KBM-7 (cell line): ENCODE measurements at regions not wholly inside any gene's neighbourhood (a gene's known extent, or its start where the extent isn't known, plus 50 kb on each side); places are given as distances from the start of the nearest gene placed in this dataset.

ENCODE experiments used
- DNase-seq: peaks from one replicate; pipeline ENCODE4 v3.0.0-alpha.2; 2015
- in situ Hi-C: fragments of 300-500 bp; cut with MboI; formaldehyde crosslinking; loops from 2 replicates; pipeline ENCODE4 v1.14.3; 2020; ENCODE audit warnings: low sequenced_read_pairs, low pct_unique_long_range_greater_than_20kb, mixed read lengths

GRCh38 chr11:41950470-41951143, 491.2 kb upstream of the LRRC4C start:
- in situ Hi-C loops = no loop called here
- DNase-seq = no peak

GRCh38 chr11:41954034-41954433, 494.6 kb upstream of the LRRC4C start:
- in situ Hi-C loops = no loop called here

DNA sequence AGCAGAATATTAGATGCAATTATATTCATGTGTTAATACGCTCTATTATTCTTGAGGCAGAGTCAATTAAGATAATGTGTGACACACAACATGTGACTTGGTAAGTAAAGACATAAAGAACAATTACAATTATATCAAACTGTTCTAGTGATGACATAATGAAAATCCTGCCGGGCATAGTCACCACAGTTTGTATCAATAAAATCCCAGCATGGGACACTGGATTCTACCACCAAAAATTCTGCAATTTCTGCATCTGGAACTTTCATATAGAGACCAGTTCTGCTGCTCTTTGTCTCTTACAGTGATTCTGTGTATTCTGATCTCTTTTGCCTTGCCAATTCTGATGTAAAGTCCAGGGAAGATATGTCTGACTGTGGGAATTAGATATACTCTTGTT, 495.6 kb upstream of the LRRC4C start:
- in situ Hi-C loops = no loop called here
- no peak for DNase-seq

More at GRCh38 chr11:41954034-41954433, 494.6 kb upstream of the LRRC4C start:
- no peak for DNase-seq

- DNase-seq = no peak
- in situ Hi-C loops = no loop called here
Measured at GRCh38 chr11:41955635-41956400, 496.4 kb upstream of the LRRC4C start.

DNA sequence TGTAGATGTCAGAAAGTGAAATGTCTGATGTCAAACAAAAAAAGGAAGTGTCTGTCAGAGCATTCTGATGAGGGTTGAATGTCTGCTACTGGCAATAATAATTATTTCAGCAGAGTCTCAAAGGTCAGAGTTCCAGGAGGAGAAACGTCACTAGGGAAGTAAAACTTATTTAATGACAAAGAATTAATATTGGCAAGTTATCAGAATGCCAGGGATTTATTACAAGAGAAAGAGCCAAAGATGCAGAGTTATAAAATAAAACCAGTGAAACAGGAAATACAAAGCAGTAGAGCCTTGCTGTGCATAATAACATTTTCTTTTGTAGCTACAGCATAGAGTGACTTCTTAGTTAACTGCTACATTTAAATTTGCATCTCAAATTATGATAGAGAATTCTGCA, 504.0 kb upstream of the LRRC4C start:
- no peak for DNase-seq
- in situ Hi-C loops = no loop called here

DNA sequence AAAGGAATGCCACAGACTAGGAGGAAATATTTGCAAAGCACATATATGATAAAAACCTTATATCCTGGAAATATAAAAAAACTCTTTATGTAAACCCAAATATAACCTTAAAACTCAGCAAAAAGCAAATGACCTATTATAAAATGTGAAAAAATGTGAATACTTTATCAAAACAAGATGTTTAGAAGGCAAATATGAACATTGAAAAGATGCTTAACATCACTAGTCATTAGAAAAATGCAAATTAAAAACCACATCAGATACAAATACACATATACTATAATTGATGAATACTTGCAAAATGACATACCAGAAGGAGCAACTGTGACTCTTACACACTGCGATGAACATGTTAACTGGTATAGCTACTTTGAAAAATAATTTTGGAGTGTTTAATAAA, 511.2 kb upstream of the LRRC4C start:
- DNase-seq = no peak
- in situ Hi-C loops = no loop called here

DNA sequence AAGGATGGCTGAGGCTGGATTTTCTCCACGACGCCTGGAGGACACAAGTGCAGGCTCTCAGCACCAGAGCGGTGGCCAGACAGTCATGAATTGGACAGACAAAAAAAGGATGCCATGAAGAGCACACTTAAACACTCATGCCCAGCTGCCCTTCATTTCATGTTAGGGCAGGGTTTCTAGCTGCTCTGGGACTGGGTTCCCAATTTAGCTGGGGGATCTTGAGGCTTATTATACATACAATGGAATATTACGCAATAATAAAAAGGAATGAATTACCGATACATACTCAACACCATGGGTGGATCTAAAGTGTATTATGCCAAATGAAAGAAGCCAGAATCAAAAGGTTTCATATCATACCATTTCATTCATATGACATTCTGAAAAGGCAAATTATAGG, 512.1 kb upstream of the LRRC4C start:
- in situ Hi-C loops = no loop called here
- DNase-seq = no peak

GRCh38 chr11:41978945-41979344, 519.5 kb upstream of the LRRC4C start:
- in situ Hi-C loops = no loop called here
- no peak for DNase-seq

- in situ Hi-C loops = no loop called here
- no peak for DNase-seq
Measured at GRCh38 chr11:41980741-41981140, 521.3 kb upstream of the LRRC4C start.

DNA sequence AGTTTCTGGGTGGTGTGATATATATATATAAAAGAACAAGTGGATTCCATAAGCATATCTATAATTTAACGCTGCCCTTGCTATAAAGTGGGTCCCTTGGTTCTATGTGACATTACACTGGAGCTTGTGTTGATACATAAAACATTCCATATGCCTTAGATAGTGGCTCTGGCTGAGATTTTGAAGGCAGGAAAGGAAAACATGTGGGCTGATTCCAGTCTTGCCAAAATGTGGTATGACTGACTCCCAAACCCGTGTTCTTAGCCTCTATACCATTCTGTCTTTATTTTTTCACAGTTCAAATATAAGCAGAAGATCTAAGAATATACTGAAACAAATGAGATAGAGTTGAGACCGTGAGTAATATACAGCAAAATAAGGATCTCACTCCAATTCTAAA, 522.8 kb upstream of the LRRC4C start:
- in situ Hi-C loops = no loop called here

DNA sequence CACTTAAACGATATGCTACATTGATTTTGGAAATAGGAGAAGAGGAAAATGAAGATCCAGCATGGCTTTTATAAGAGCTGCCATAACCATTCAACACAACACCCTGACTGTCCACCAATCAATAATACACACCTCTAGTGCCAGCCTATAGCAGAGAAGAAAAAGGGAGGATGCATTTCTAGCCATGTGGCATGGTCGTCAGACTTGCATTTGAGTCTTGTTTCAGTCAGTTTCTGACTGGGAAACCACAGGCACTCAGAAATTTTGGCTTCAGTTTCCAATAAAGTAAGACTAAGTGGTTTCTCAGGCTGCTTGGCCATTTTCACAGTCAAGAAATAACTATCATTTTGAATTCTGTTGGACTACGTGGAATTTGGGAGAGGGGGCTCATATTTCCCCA, 523.5 kb upstream of the LRRC4C start:
- in situ Hi-C loops = no loop called here
- DNase-seq = no peak

More for the DNA sequence above, 522.8 kb upstream of the LRRC4C start:
- no peak for DNase-seq

DNA sequence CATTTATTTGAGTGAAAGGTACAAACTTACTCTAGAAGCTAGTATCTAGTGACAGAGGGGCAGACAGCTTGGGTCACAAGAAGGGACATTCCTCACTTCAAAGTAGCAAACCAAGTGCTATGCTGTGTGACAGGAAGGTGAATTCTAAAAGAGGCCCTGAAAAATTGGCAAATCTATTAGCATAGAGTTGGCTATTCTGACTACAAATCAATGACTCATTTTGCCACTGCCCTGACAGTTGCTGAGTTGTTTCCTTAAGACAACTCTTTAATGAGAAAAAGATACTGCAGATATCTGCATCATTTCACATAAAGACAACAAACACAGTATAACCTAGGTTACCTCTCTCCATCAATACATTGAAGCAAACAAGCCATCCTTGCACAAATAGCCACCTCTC, 524.0 kb upstream of the LRRC4C start:
- no peak for DNase-seq
- in situ Hi-C loops = no loop called here

DNA sequence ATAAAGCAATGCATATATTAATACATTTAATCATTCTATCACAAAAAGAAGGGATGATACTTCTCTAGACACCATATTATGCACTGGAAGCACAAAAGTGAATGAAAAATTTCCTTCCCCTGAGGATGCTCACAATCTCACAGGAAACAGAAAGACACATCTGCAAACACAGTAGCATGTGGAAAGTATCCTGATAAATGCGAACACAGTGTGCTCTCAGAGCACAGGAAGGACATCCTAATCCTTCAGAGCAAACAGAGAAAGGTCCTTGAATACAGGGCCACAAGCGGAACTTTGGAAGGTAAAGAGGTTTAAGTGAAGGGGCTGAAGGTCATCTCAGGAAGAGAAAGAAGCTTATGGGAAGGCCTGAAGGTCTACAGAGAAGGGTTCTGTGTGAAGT, 524.6 kb upstream of the LRRC4C start:
- in situ Hi-C loops = no loop called here
- no peak for DNase-seq

- no peak for DNase-seq
- in situ Hi-C loops = no loop called here
Measured at GRCh38 chr11:41985799-41986198, 526.3 kb upstream of the LRRC4C start.

- in situ Hi-C loops = no loop called here
- no peak for DNase-seq
Measured at GRCh38 chr11:41988951-41989572, 529.6 kb upstream of the LRRC4C start.

DNA sequence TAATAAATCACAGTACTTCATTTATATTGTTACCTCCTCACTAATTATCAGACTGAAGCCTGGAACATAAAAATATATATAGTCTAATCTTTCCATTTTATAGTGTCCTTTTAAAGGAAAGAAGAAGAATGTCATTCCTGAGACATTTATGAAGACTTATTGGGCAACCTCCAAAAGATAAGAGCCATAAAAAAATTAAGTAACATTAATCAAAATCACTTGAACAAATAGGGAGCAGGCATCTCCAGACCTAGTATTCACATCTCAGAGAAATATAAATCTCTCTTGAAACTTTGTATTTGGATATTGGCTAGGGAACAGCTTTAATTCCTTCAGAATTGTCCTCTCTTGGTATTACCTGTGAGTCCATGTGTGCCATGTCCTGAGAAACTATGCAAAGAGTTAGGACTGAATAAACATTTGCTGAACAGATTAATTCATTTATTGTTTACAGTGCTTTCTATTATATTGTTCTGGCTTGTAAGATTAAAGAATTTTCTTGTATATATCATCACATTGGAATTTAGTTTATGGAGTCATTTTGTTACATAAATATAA, 530.5 kb upstream of the LRRC4C start:
- no peak for DNase-seq
- in situ Hi-C loops = no loop called here

- in situ Hi-C loops = no loop called here
Measured at GRCh38 chr11:41996533-41996932, 537.1 kb upstream of the LRRC4C start.

DNA sequence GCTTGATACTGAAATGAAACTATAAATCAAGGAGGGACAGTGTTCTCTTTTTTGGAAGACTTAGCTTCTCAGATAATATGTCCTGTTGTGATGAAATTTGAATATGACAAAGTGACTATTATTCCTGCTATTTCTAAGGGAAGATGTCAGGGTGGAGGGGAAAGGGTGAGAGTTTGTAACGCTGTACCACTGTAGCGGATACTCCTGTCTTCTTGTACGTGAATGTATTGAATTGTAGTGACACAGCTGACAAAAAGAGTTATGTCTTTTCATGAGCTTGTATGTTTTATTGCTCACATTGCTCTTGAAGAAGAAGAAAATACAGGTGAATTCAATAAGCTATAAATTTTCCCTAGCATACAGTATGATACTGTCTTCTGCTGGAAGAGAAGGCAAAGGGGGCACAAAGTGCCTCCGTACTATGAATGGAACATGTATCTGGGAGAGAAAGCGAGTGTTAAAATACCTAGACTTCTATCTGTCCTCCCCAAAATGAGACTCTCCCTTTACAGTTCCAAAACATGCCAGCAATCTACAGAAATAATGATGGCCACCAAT, 538.5 kb upstream of the LRRC4C start:
- no peak for DNase-seq
- in situ Hi-C loops = no loop called here

More at GRCh38 chr11:41996533-41996932, 537.1 kb upstream of the LRRC4C start:
- DNase-seq = no peak

GRCh38 chr11:41999066-41999465, 539.6 kb upstream of the LRRC4C start:
- in situ Hi-C loops = no loop called here
- no peak for DNase-seq

- in situ Hi-C loops = no loop called here
Measured at GRCh38 chr11:42003801-42004200, 544.3 kb upstream of the LRRC4C start.

More at GRCh38 chr11:42003801-42004200, 544.3 kb upstream of the LRRC4C start:
- no peak for DNase-seq
